ENCODE measurements at regions not wholly inside any gene's neighbourhood (a gene's known extent, or its start where the extent isn't known, plus 50 kb on each side); places are given as distances from the start of the nearest gene placed in this dataset.

GRCh38 chr7:46015107-46015868 lies 94.2 kb upstream of the IGFBP3 start:
- DNase-seq (ENCODE audit: insufficient read length, low spot score): no peak

DNA sequence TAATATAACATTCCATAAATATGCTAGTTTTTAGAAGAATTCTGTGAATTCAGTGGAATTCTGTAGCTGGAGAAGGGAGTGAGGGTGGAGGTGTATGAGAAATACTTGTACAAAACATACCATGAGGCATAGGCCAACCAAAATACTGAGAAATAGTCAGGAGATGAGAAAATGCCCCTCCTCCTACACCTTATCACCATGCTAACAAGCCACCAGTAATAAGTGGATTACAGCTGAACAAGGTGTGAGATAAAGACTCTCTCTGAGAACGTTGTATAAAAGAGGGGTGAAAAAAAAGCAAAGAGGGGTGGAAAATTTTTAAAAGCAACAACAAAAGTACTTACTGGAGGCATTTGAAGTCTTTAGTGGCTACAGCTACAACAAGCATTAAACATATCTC lies 90.4 kb upstream of the IGFBP3 start:
- FAIRE-seq: no peak
- no peak for TF ChIP-seq POU2F2 (IDR thresholded peaks at IDR 0.05; ENCODE audit: low read depth, low read length)
- TF ChIP-seq PAX5 (IDR thresholded peaks at IDR 0.05; ENCODE audit: insufficient read depth, low read length, severe bottlenecking): no peak
- TF ChIP-seq POLR2AphosphoS5 (IDR thresholded peaks at IDR 0.05; ENCODE audit: low read depth, low read length): no peak
- TF ChIP-seq SPI1 (IDR thresholded peaks at IDR 0.05; ENCODE audit: low read depth, low read length): no peak
- no peak for TF ChIP-seq POLR2A (IDR thresholded peaks at IDR 0.05; ENCODE audit: low read depth, low read length)
- no peak for TF ChIP-seq TAF1 (IDR thresholded peaks at IDR 0.05; ENCODE audit: low read depth, low read length)
- no peak for DNase-seq (ENCODE audit: insufficient read length, low spot score)

More at GRCh38 chr7:46015107-46015868, 94.2 kb upstream of the IGFBP3 start:
- FAIRE-seq: no peak
- TF ChIP-seq TAF1 (IDR thresholded peaks at IDR 0.05; ENCODE audit: low read depth, low read length): no peak
- TF ChIP-seq POLR2A (IDR thresholded peaks at IDR 0.05; ENCODE audit: low read depth, low read length): no peak
- TF ChIP-seq PAX5 (IDR thresholded peaks at IDR 0.05; ENCODE audit: insufficient read depth, low read length, severe bottlenecking): no peak
- no peak for TF ChIP-seq SPI1 (IDR thresholded peaks at IDR 0.05; ENCODE audit: low read depth, low read length)
- no peak for TF ChIP-seq POLR2AphosphoS5 (IDR thresholded peaks at IDR 0.05; ENCODE audit: low read depth, low read length)
- no peak for TF ChIP-seq POU2F2 (IDR thresholded peaks at IDR 0.05; ENCODE audit: low read depth, low read length)

- FAIRE-seq (no peak), DNase-seq (ENCODE audit: insufficient read length, low spot score) (no peak)
- TF ChIP-seq SPI1 (IDR thresholded peaks at IDR 0.05; ENCODE audit: low read depth, low read length): no peak
- no peak for TF ChIP-seq POU2F2 (IDR thresholded peaks at IDR 0.05; ENCODE audit: low read depth, low read length)
- TF ChIP-seq PAX5 (IDR thresholded peaks at IDR 0.05; ENCODE audit: insufficient read depth, low read length, severe bottlenecking): no peak
- no peak for TF ChIP-seq POLR2AphosphoS5 (IDR thresholded peaks at IDR 0.05; ENCODE audit: low read depth, low read length)
- TF ChIP-seq POLR2A (IDR thresholded peaks at IDR 0.05; ENCODE audit: low read depth, low read length): no peak
- TF ChIP-seq TAF1 (IDR thresholded peaks at IDR 0.05; ENCODE audit: low read depth, low read length): no peak
Measured at GRCh38 chr7:46011059-46011458, 90.0 kb upstream of the IGFBP3 start.

DNA sequence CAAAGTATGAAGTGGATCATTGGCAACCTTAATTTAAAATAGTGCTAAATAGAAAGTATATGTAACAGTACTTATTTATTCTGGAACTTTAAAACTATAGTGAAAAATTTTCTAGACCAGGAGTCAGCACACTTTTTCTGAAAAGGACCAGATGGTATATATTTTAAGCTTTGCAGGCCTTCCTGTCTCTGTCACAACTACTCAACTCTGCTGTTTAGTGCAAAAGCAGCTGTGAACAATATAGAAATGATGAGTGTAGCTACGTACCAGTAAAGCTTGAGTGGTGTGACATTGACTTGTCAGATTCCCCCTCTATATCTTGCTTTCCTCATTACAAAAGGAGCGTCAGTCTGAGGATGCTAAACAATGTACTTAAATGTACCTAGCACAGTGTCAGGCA lies 88.1 kb upstream of the IGFBP3 start:
- no peak for DNase-seq (ENCODE audit: insufficient read length, low spot score)
- TF ChIP-seq SPI1 (IDR thresholded peaks at IDR 0.05; ENCODE audit: low read depth, low read length) (no peak), POLR2AphosphoS5 (IDR thresholded peaks at IDR 0.05; ENCODE audit: low read depth, low read length) (no peak), PAX5 (IDR thresholded peaks at IDR 0.05; ENCODE audit: insufficient read depth, low read length, severe bottlenecking) (no peak), POLR2A (IDR thresholded peaks at IDR 0.05; ENCODE audit: low read depth, low read length) (no peak), POU2F2 (IDR thresholded peaks at IDR 0.05; ENCODE audit: low read depth, low read length) (no peak), TAF1 (IDR thresholded peaks at IDR 0.05; ENCODE audit: low read depth, low read length) (no peak)
- FAIRE-seq: no peak

- no peak for DNase-seq (ENCODE audit: insufficient read length, low spot score)
- FAIRE-seq: no peak
- TF ChIP-seq PAX5 (IDR thresholded peaks at IDR 0.05; ENCODE audit: insufficient read depth, low read length, severe bottlenecking) (no peak), TAF1 (IDR thresholded peaks at IDR 0.05; ENCODE audit: low read depth, low read length) (no peak), POLR2AphosphoS5 (IDR thresholded peaks at IDR 0.05; ENCODE audit: low read depth, low read length) (no peak), POLR2A (IDR thresholded peaks at IDR 0.05; ENCODE audit: low read depth, low read length) (no peak), POU2F2 (IDR thresholded peaks at IDR 0.05; ENCODE audit: low read depth, low read length) (no peak), SPI1 (IDR thresholded peaks at IDR 0.05; ENCODE audit: low read depth, low read length) (no peak)
Measured at GRCh38 chr7:46007990-46008643, 87.0 kb upstream of the IGFBP3 start.

- TF ChIP-seq SPI1 (IDR thresholded peaks at IDR 0.05; ENCODE audit: low read depth, low read length): no peak
- no peak for TF ChIP-seq POLR2A (IDR thresholded peaks at IDR 0.05; ENCODE audit: low read depth, low read length)
- no peak for TF ChIP-seq POLR2AphosphoS5 (IDR thresholded peaks at IDR 0.05; ENCODE audit: low read depth, low read length)
- TF ChIP-seq POU2F2 (IDR thresholded peaks at IDR 0.05; ENCODE audit: low read depth, low read length): no peak
- no peak for TF ChIP-seq TAF1 (IDR thresholded peaks at IDR 0.05; ENCODE audit: low read depth, low read length)
- TF ChIP-seq PAX5 (IDR thresholded peaks at IDR 0.05; ENCODE audit: insufficient read depth, low read length, severe bottlenecking): no peak
- FAIRE-seq: no peak
- no peak for DNase-seq (ENCODE audit: insufficient read length, low spot score)
Measured at GRCh38 chr7:46007194-46007593, 86.1 kb upstream of the IGFBP3 start.

DNA sequence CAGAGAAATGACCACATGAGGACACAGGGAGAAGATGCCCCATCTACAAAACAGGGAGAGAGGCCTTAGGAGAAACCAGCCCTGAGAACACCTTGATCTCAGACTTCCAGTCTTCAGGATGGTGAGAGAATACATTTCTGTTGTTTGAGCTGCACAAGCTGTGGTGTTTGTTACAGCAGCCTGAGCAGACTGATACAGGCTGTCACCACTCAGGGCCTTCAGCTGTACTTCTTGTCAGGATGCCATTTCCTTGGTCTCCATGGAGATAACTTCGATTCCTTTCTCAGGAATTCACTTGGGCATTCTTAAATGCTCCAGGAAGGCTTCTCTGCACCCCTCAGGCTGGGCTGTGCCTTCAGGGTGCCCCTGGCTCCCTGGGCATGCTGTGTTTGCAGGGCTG lies 85.7 kb upstream of the IGFBP3 start:
- FAIRE-seq: no peak
- no peak for DNase-seq (ENCODE audit: insufficient read length, low spot score)
- TF ChIP-seq POLR2AphosphoS5 (IDR thresholded peaks at IDR 0.05; ENCODE audit: low read depth, low read length) (no peak), POU2F2 (IDR thresholded peaks at IDR 0.05; ENCODE audit: low read depth, low read length) (no peak), POLR2A (IDR thresholded peaks at IDR 0.05; ENCODE audit: low read depth, low read length) (no peak), PAX5 (IDR thresholded peaks at IDR 0.05; ENCODE audit: insufficient read depth, low read length, severe bottlenecking) (no peak), TAF1 (IDR thresholded peaks at IDR 0.05; ENCODE audit: low read depth, low read length) (no peak), SPI1 (IDR thresholded peaks at IDR 0.05; ENCODE audit: low read depth, low read length) (no peak)

GRCh38 chr7:46006212-46006611 lies 85.1 kb upstream of the IGFBP3 start:
- FAIRE-seq (no peak), DNase-seq (ENCODE audit: insufficient read length, low spot score) (no peak)
- TF ChIP-seq PAX5 (IDR thresholded peaks at IDR 0.05; ENCODE audit: insufficient read depth, low read length, severe bottlenecking) (no peak), POLR2AphosphoS5 (IDR thresholded peaks at IDR 0.05; ENCODE audit: low read depth, low read length) (no peak), TAF1 (IDR thresholded peaks at IDR 0.05; ENCODE audit: low read depth, low read length) (no peak), POLR2A (IDR thresholded peaks at IDR 0.05; ENCODE audit: low read depth, low read length) (no peak), SPI1 (IDR thresholded peaks at IDR 0.05; ENCODE audit: low read depth, low read length) (no peak)

DNA sequence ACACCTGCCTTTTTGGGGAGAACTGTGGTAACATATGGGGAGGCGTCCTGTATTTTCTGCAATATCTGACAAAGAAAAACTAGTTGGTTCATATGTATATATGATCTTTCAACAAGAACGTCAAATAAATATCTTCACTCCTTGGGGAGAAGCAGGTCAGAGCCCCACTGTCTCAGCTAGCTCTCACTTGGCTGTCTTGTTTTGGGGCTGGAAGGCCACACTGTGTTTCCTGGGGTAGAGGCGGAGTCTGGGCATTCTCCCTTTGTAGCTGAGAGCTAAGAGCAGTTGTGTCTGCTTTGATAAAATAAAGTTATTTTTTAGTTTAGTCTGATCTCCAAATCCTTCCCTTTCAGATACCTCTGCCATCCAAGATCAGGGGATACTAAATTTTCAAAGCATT lies 83.9 kb upstream of the IGFBP3 start:
- no peak for FAIRE-seq
- DNase-seq (ENCODE audit: insufficient read length, low spot score): no peak
- no peak for TF ChIP-seq POLR2A (IDR thresholded peaks at IDR 0.05; ENCODE audit: low read depth, low read length)
- TF ChIP-seq SPI1 (IDR thresholded peaks at IDR 0.05; ENCODE audit: low read depth, low read length): no peak
- TF ChIP-seq TAF1 (IDR thresholded peaks at IDR 0.05; ENCODE audit: low read depth, low read length): no peak
- no peak for TF ChIP-seq PAX5 (IDR thresholded peaks at IDR 0.05; ENCODE audit: insufficient read depth, low read length, severe bottlenecking)
- TF ChIP-seq POLR2AphosphoS5 (IDR thresholded peaks at IDR 0.05; ENCODE audit: low read depth, low read length): no peak
- TF ChIP-seq POU2F2 (IDR thresholded peaks at IDR 0.05; ENCODE audit: low read depth, low read length): no peak
